SK-N-SH treated with all-trans-retinoic acid at 6 μM for 48 hours (cell line): ENCODE measurements at regions not wholly inside any gene's neighbourhood (a gene's known extent, or its start where the extent isn't known, plus 50 kb on each side); places are given as distances from the start of the nearest gene placed in this dataset.

Source experiments
- ATAC-seq: fragments of 200-7000 bp; cut with Tn5 transposase; 3 replicates; pipeline ENCODE4 v1.9.1; 2020; ENCODE audit warnings: mild to moderate bottlenecking, moderate library complexity
- ARNTL ChIP-seq: fragments of 450-650 bp; formaldehyde crosslinking; IDR thresholded peaks from 2 replicates; pipeline ENCODE4 v1.5.0; 2020; ENCODE audit warnings: low read depth, mild to moderate bottlenecking, moderate library complexity, borderline replicate concordance
- CSDC2 ChIP-seq: fragments of 250-450 bp; sonication (Bioruptor Pico); IDR thresholded peaks from 2 replicates; pipeline ENCODE4 v1.5.0; 2020; ENCODE audit warnings: mild to moderate bottlenecking, moderate library complexity
- CSRNP3 ChIP-seq: fragments of 250-450 bp; sonication (Bioruptor Pico); IDR thresholded peaks from 2 replicates; pipeline ENCODE4 v1.5.1; 2021; ENCODE audit warnings: mild to moderate bottlenecking, moderate library complexity
- ESRRG ChIP-seq: fragments of 250-450 bp; sonication (Bioruptor Pico); IDR thresholded peaks from 2 replicates; pipeline ENCODE4 v1.6.1; 2021; ENCODE audit warnings: mild to moderate bottlenecking
- GLIS3 ChIP-seq: fragments of 250-450 bp; sonication (Bioruptor Pico); IDR thresholded peaks from 2 replicates; pipeline ENCODE4 v1.5.0; 2020; ENCODE audit warnings: mild to moderate bottlenecking, moderate library complexity
- ISL1 ChIP-seq: fragments of 250-450 bp; sonication (Bioruptor Pico); IDR thresholded peaks from 2 replicates; pipeline ENCODE4 v2.1.2; 2022; ENCODE audit warnings: mild to moderate bottlenecking, moderate library complexity
- OSR1 ChIP-seq: fragments of 250-450 bp; sonication (Bioruptor Pico); IDR thresholded peaks from 2 replicates; pipeline ENCODE4 v1.8.0; 2022; ENCODE audit warnings: moderate library complexity, mild to moderate bottlenecking, inconsistent platforms
- POU6F1 ChIP-seq: fragments of 250-450 bp; sonication (Bioruptor Pico); IDR thresholded peaks from 2 replicates; pipeline ENCODE4 v1.8.0; 2021; ENCODE audit warnings: low read depth, mild to moderate bottlenecking, moderate library complexity, borderline replicate concordance
- PPARA ChIP-seq: fragments of 250-450 bp; sonication (Bioruptor Pico); IDR thresholded peaks from 2 replicates; pipeline ENCODE4 v1.5.0; 2020; ENCODE audit warnings: mild to moderate bottlenecking, borderline replicate concordance
- RARB ChIP-seq: fragments of 250-450 bp; sonication (Bioruptor Pico); IDR thresholded peaks from 2 replicates; pipeline ENCODE4 v1.8.0; 2021; ENCODE audit warnings: mild to moderate bottlenecking, moderate library complexity
- SNAI2 ChIP-seq: fragments of 250-450 bp; sonication (Bioruptor Pico); IDR thresholded peaks from 2 replicates; pipeline ENCODE4 v1.5.0; 2020; ENCODE audit warnings: mild to moderate bottlenecking, moderate library complexity
- TCF4 ChIP-seq: fragments of 250-450 bp; sonication (Bioruptor Pico); IDR thresholded peaks from 2 replicates; pipeline ENCODE4 v1.8.0; 2021; ENCODE audit warnings: mild to moderate bottlenecking, moderate library complexity, borderline replicate concordance
- TOX ChIP-seq: fragments of 250-450 bp; sonication (Bioruptor Pico); IDR thresholded peaks from 2 replicates; pipeline ENCODE4 v1.8.0; 2021; ENCODE audit warnings: mild to moderate bottlenecking, moderate library complexity, borderline replicate concordance
- ZC3H10 ChIP-seq: fragments of 250-450 bp; sonication (Bioruptor Pico); IDR thresholded peaks from 2 replicates; pipeline ENCODE4 v1.5.1; 2021; ENCODE audit warnings: mild to moderate bottlenecking, moderate library complexity
- ZFP30 ChIP-seq: fragments of 450-650 bp; formaldehyde crosslinking; IDR thresholded peaks from 2 replicates; pipeline ENCODE4 v1.5.0; 2022; ENCODE audit warnings: mild to moderate bottlenecking, moderate library complexity
- ZNF565 ChIP-seq: fragments of 450-650 bp; formaldehyde crosslinking; conservative IDR thresholded peaks from 2 replicates; pipeline ENCODE4 v1.5.0; 2020; ENCODE audit warnings: low read depth, mild to moderate bottlenecking, moderate library complexity
- ZNF70 ChIP-seq: fragments of 450-650 bp; formaldehyde crosslinking; IDR thresholded peaks from 2 replicates; pipeline ENCODE4 v1.5.0; 2020; ENCODE audit warnings: mild to moderate bottlenecking, moderate library complexity
- TF ChIP-seq, protein P1 (sequence below): fragments of 250-450 bp; sonication (Bioruptor Pico); IDR thresholded peaks from 2 replicates; pipeline ENCODE4 v1.8.0; 2020; ENCODE audit warnings: mild to moderate bottlenecking, moderate library complexity, borderline replicate concordance
- TF ChIP-seq, protein P2 (sequence below): fragments of 250-450 bp; sonication (Bioruptor Pico); IDR thresholded peaks from 2 replicates; pipeline ENCODE4 v1.5.0; 2020; ENCODE audit warnings: mild to moderate bottlenecking, moderate library complexity

- TF ChIP-seq CSDC2 (CRISPR knock-in tag) (no peak), GLIS3 (CRISPR knock-in tag) (no peak), TOX (CRISPR knock-in tag) (no peak), TCF4 (no peak), CSRNP3 (CRISPR knock-in tag) (no peak), SNAI2 (CRISPR knock-in tag) (no peak), POU6F1 (CRISPR knock-in tag) (no peak), OSR1 (CRISPR knock-in tag) (no peak), ARNTL (no peak), ESRRG (no peak)
- no peak for ATAC-seq
These were observed 148.7 kb downstream of the KDR start for GRCh38 chr4:54976682-54977081.

DNA sequence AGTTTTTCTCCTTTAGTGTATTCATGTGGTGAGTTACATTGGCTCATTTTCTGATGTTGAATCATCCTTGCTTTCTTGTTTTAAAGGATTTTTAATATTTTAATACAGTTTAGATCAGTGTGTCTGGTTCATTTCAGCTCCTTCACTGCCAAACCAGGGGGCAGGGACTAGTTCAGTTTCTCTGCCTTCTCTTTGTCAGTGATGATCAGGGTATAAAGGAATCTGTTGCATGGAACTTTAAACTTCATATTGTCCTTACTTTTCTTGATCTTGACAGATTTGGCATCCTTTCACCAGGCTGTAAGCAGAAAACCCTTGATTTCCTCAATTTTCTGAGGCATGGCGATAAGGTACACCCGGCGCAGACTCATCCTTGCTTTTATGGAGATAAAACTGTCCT lies 149.4 kb downstream of the KDR start:
- ATAC-seq, result no peak
- TF ChIP-seq CSDC2 (CRISPR knock-in tag), result no peak
- TF ChIP-seq POU6F1 (CRISPR knock-in tag), result no peak
- TF ChIP-seq ZNF70, result no peak
- TF ChIP-seq TOX (CRISPR knock-in tag), result no peak
- TF ChIP-seq OSR1 (CRISPR knock-in tag), result no peak
- no peak for TF ChIP-seq PPARA (CRISPR knock-in tag)
- no peak for TF ChIP-seq CSRNP3 (CRISPR knock-in tag)
- no peak for TF ChIP-seq ESRRG
- TF ChIP-seq ZNF565 (CRISPR knock-in tag), result no peak
- TF ChIP-seq ZFP30 (CRISPR knock-in tag), result no peak
- no peak for TF ChIP-seq SNAI2 (CRISPR knock-in tag)
- TF ChIP-seq TCF4, result no peak
- TF ChIP-seq, protein P1, sequence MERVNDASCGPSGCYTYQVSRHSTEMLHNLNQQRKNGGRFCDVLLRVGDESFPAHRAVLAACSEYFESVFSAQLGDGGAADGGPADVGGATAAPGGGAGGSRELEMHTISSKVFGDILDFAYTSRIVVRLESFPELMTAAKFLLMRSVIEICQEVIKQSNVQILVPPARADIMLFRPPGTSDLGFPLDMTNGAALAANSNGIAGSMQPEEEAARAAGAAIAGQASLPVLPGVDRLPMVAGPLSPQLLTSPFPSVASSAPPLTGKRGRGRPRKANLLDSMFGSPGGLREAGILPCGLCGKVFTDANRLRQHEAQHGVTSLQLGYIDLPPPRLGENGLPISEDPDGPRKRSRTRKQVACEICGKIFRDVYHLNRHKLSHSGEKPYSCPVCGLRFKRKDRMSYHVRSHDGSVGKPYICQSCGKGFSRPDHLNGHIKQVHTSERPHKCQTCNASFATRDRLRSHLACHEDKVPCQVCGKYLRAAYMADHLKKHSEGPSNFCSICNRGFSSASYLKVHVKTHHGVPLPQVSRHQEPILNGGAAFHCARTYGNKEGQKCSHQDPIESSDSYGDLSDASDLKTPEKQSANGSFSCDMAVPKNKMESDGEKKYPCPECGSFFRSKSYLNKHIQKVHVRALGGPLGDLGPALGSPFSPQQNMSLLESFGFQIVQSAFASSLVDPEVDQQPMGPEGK (CRISPR knock-in tag), result no peak
- no peak for TF ChIP-seq ARNTL
- TF ChIP-seq RARB, result no peak
- no peak for TF ChIP-seq ISL1 (CRISPR knock-in tag)
- no peak for TF ChIP-seq ZC3H10

GRCh38 chr4:54973784-54974183 lies 151.6 kb downstream of the KDR start:
- TF ChIP-seq GLIS3 (CRISPR knock-in tag) (no peak), POU6F1 (CRISPR knock-in tag) (no peak)
- ATAC-seq, result no peak

DNA sequence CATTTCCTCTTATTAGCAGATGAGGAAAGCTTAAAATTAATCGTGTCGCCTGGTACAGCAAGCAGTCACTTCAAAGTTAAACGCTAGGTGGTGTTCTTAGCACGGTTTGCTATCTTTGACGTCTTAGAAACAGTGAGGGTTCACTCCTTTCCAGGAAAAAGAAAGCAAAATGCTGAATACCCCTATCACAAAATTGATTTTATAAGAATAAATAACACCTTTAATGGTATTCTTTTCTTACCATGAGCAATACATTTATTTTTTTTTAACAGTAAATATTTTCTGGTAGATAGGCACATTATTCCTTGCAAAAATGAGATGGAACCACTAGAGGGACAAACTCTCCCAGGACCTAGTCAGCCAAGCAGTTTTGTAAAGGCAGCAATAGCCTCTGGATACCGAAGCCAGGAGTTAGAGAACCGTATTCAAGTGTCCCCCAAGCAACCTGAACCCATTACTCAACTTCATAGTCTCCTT lies 153.9 kb downstream of the KDR start:
- ATAC-seq, result peak; percentile 97
- TF ChIP-seq POU6F1 (CRISPR knock-in tag) (no peak), ZFP30 (CRISPR knock-in tag) (no peak), OSR1 (CRISPR knock-in tag) (no peak), ZNF565 (CRISPR knock-in tag) (no peak), CSDC2 (CRISPR knock-in tag) (no peak), PPARA (CRISPR knock-in tag) (no peak)
- TF ChIP-seq, protein P2, sequence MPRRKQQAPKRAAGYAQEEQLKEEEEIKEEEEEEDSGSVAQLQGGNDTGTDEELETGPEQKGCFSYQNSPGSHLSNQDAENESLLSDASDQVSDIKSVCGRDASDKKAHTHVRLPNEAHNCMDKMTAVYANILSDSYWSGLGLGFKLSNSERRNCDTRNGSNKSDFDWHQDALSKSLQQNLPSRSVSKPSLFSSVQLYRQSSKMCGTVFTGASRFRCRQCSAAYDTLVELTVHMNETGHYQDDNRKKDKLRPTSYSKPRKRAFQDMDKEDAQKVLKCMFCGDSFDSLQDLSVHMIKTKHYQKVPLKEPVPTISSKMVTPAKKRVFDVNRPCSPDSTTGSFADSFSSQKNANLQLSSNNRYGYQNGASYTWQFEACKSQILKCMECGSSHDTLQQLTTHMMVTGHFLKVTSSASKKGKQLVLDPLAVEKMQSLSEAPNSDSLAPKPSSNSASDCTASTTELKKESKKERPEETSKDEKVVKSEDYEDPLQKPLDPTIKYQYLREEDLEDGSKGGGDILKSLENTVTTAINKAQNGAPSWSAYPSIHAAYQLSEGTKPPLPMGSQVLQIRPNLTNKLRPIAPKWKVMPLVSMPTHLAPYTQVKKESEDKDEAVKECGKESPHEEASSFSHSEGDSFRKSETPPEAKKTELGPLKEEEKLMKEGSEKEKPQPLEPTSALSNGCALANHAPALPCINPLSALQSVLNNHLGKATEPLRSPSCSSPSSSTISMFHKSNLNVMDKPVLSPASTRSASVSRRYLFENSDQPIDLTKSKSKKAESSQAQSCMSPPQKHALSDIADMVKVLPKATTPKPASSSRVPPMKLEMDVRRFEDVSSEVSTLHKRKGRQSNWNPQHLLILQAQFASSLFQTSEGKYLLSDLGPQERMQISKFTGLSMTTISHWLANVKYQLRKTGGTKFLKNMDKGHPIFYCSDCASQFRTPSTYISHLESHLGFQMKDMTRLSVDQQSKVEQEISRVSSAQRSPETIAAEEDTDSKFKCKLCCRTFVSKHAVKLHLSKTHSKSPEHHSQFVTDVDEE (CRISPR knock-in tag), result no peak
